IMR-90 (cell line): ENCODE measurements at regions not wholly inside any gene's neighbourhood (a gene's known extent, or its start where the extent isn't known, plus 50 kb on each side); places are given as distances from the start of the nearest gene placed in this dataset.

Experiments
- ATAC-seq: fragments of 200-7000 bp; cut with Tn5 transposase; 2 replicates; pipeline ENCODE4 v1.9.1; 2020; ENCODE audit warnings: low read depth, mild to moderate bottlenecking, moderate library complexity
- BruUV-seq: library from RNA; stranded (reverse); fragments of 400-500 nt; replicated peaks from 2 replicates; lab custom pipeline; 2021; lab: Mats Ljungman, UMichigan
- CTCF ChIA-PET: fragments of 300-600 bp; formaldehyde crosslinking; extraction: SDS; loops from one replicate; lab custom pipeline; 2021; ENCODE audit warnings: antibody characterized with exemption; lab: Yijun Ruan, JAX
- POLR2A ChIA-PET: fragments of 300-600 bp; sonication (Branson Sonifier 250); formaldehyde crosslinking; loops from one replicate; lab custom pipeline; 2022; ENCODE audit warnings: antibody characterized with exemption; ENCODE audit not compliant: unreplicated experiment; lab: Charles Lee
- DNase-seq: peaks from one replicate; pipeline ENCODE4 v3.0.0; 2013
- H2AFZ ChIP-seq: replicated peaks from 2 replicates; pipeline ENCODE3; 2013; ENCODE audit warnings: low read length, mild to moderate bottlenecking; ENCODE audit not compliant: poor library complexity
- H2AK5ac ChIP-seq: 2 replicates; pipeline ENCODE4 v1.6.1; 2013; ENCODE audit warnings: low read depth, low read length, inconsistent platforms
- H2AK9ac ChIP-seq: replicated peaks from 2 replicates; pipeline ENCODE3; 2013; ENCODE audit warnings: mild to moderate bottlenecking, low read depth, low read length, moderate library complexity; ENCODE audit not compliant: poor library complexity
- H2BK120ac ChIP-seq: 2 replicates; pipeline ENCODE4 v1.6.1; 2013; ENCODE audit warnings: low read depth, low read length, inconsistent platforms
- H2BK15ac ChIP-seq: 3 replicates; pipeline ENCODE4 v1.6.1; 2013; ENCODE audit warnings: low read depth, low read length, inconsistent platforms
- H2BK20ac ChIP-seq: 2 replicates; pipeline ENCODE4 v1.6.1; 2013; ENCODE audit warnings: low read depth, mild to moderate bottlenecking, inconsistent platforms, low read length, moderate library complexity
- H2BK5ac ChIP-seq: 2 replicates; pipeline ENCODE4 v1.6.1; 2013; ENCODE audit warnings: mild to moderate bottlenecking, low read depth, low read length, inconsistent platforms; ENCODE audit not compliant: poor library complexity, severe bottlenecking
- H3K14ac ChIP-seq: replicated peaks from 2 replicates; pipeline ENCODE4 v1.6.1; 2013; ENCODE audit warnings: low read depth, low read length, inconsistent platforms
- H3K18ac ChIP-seq: 2 replicates; pipeline ENCODE4 v1.6.1; 2013; ENCODE audit warnings: low read depth, low read length, control low read depth
- H3K23ac ChIP-seq: 2 replicates; pipeline ENCODE4 v1.6.1; 2013; ENCODE audit warnings: low read depth, low read length, inconsistent platforms
- H3K27ac ChIP-seq: 2 replicates; pipeline ENCODE4 v1.5.1; 2013; ENCODE audit warnings: mild to moderate bottlenecking, control low read depth, low read length; ENCODE audit not compliant: insufficient read depth
- H3K27me3 ChIP-seq: 2 replicates; pipeline ENCODE4 v1.6.1; 2013; ENCODE audit warnings: low read length; ENCODE audit not compliant: control insufficient read depth, insufficient read depth
- H3K36me3 ChIP-seq: 2 replicates; pipeline ENCODE4 v1.6.1; 2013; ENCODE audit warnings: low read length, mixed read lengths; ENCODE audit not compliant: control insufficient read depth, insufficient read depth
- H3K4ac ChIP-seq: 2 replicates; pipeline ENCODE4 v1.6.1; 2013; ENCODE audit warnings: low read depth, low read length, inconsistent platforms
- H3K4me1 ChIP-seq: 2 replicates; pipeline ENCODE4 v1.6.1; 2013; ENCODE audit warnings: low read length, mixed read lengths; ENCODE audit not compliant: control insufficient read depth, insufficient read depth
- H3K4me2 ChIP-seq: 2 replicates; pipeline ENCODE4 v1.6.1; 2013; ENCODE audit warnings: low read depth, mild to moderate bottlenecking, control low read depth, low read length, moderate library complexity
- H3K4me3 ChIP-seq: 2 replicates; pipeline ENCODE4 v1.5.1; 2013; ENCODE audit warnings: low read depth, mild to moderate bottlenecking, control low read depth, low read length, moderate library complexity; ENCODE audit not compliant: insufficient read depth
- H3K56ac ChIP-seq: 2 replicates; pipeline ENCODE4 v1.6.1; 2013; ENCODE audit warnings: low read length, inconsistent platforms; ENCODE audit not compliant: insufficient read depth; ENCODE audit errors: extremely low read depth
- H3K79me1 ChIP-seq, 2 experiments: 2 replicates each; pipeline ENCODE4 v1.6.1; 2013; ENCODE audit warnings: low read length in 2 of 2, inconsistent platforms in 1 of 2, low read depth in 1 of 2
- H3K9ac ChIP-seq: 2 replicates; pipeline ENCODE4 v1.6.1; 2013; ENCODE audit warnings: low read depth, low read length, control low read depth
- H3K9me1 ChIP-seq: 2 replicates; pipeline ENCODE4 v1.6.1; 2013; ENCODE audit warnings: low read length, inconsistent platforms; ENCODE audit not compliant: insufficient read depth
- H3K9me3 ChIP-seq: 2 replicates; pipeline ENCODE4 v1.6.1; 2013; ENCODE audit warnings: low read length; ENCODE audit not compliant: control insufficient read depth, insufficient read depth
- H4K20me1 ChIP-seq: 2 replicates; pipeline ENCODE4 v1.6.1; 2013; ENCODE audit warnings: low read length, inconsistent platforms; ENCODE audit not compliant: insufficient read depth
- H4K5ac ChIP-seq: 2 replicates; pipeline ENCODE4 v1.6.1; 2013; ENCODE audit warnings: mild to moderate bottlenecking, low read depth, low read length, control low read depth
- H4K8ac ChIP-seq, 2 experiments: 2 replicates each; pipeline ENCODE4 v1.6.1; 2013; ENCODE audit warnings: low read depth in 2 of 2, low read length in 2 of 2, control low read depth in 1 of 2, inconsistent platforms in 1 of 2
- H4K91ac ChIP-seq: 2 replicates; pipeline ENCODE4 v1.6.1; 2013; ENCODE audit warnings: low read depth, low read length, inconsistent platforms; ENCODE audit not compliant: insufficient read depth
- BHLHE40 ChIP-seq: fragments of 150-350 bp; IDR thresholded peaks from 2 replicates; pipeline ENCODE4 v1.6.1; 2016; ENCODE audit warnings: mild to moderate bottlenecking, low read depth, low read length
- CEBPB ChIP-seq: IDR thresholded peaks from 2 replicates; pipeline ENCODE4 v1.6.1; 2012; ENCODE audit warnings: low read depth, low read length, improper control_type of control experiment
- CTCF ChIP-seq: conservative IDR thresholded peaks from 2 replicates; pipeline ENCODE4 v1.5.1; 2012; ENCODE audit warnings: mild to moderate bottlenecking, low read depth, low read length, improper control_type of control experiment
- FOS ChIP-seq: fragments of 150-350 bp; IDR thresholded peaks from 2 replicates; pipeline ENCODE4 v1.6.1; 2016; ENCODE audit warnings: low read depth, low read length
- MAFK ChIP-seq: IDR thresholded peaks from 2 replicates; pipeline ENCODE4 v1.6.1; 2012; ENCODE audit warnings: low read depth, low read length, improper control_type of control experiment
- SMC3 ChIP-seq: fragments of 150-350 bp; IDR thresholded peaks from 2 replicates; pipeline ENCODE4 v1.6.1; 2016; ENCODE audit warnings: low read depth, mild to moderate bottlenecking, antibody characterized with exemption, low read length, moderate library complexity
- WGBS, 2 experiments: methylation state at CpG; one replicate each; pipeline versions ENCODE4 v1.1.5 to v1.1.7; 2013; ENCODE audit warnings: missing lambda C conversion rate in 2 of 2; ENCODE audit not compliant: insufficient read length in 1 of 2; ENCODE audit errors: extremely low coverage in 2 of 2; 5-methylcytosine and 5-hydroxymethylcytosine counted together
- dilution Hi-C: fragments of 300-500 bp; cut with HindIII; formaldehyde crosslinking; loops from one replicate; pipeline ENCODE4 v1.14.3; 2018; ENCODE audit warnings: low sequenced_read_pairs; ENCODE audit not compliant: unreplicated experiment
- in situ Hi-C: fragments of 300-500 bp; cut with MboI; formaldehyde crosslinking; loops from 3 replicates; pipeline ENCODE4 v1.14.3; 2019; ENCODE audit warnings: low sequenced_read_pairs, inconsistent platforms, mixed read lengths
- intact Hi-C: fragments of 100-400 bp; cut with micrococcal nuclease; formaldehyde crosslinking; loops from 2 replicates; pipeline ENCODE4 v1.10.0; 2022

- Histone ChIP-seq H3K27me3 (no peaks in the 10 kb centered on the region), H4K5ac (no peak overlapping the region), H3K9ac (no peak overlapping the region), H4K20me1 (no peaks in the 10 kb centered on the region), H3K9me3 (no peaks in the 10 kb centered on the region), H3K18ac (peak overlapping the region; percentile 38; the same call in 1 of the 2 replicates), H2BK15ac (peak overlapping the region; percentile 73), H3K4ac (no peak overlapping the region; the same call in 1 of the 2 replicates), H3K4me2 (no peak overlapping the region), H2AK9ac (no peak overlapping the region), H3K9me1 (no peaks in the 10 kb centered on the region), H3K4me1 (peaks cover 4% of the 10 kb centered on the region; the same call in 1 of the 2 replicates), H4K91ac (peak overlapping the region; percentile 51; the same call in 1 of the 2 replicates), H2AK5ac (peak overlapping the region; percentile 32; the same call in 1 of the 2 replicates), H3K4me3 (no peak overlapping the region), H3K56ac (no peak overlapping the region), H2BK120ac (peak overlapping the region; percentile 51; the same call in 1 of the 2 replicates), H3K27ac (no peak overlapping the region), H3K23ac (no peak overlapping the region), H2BK5ac (peak overlapping the region; percentile 55), H3K79me1 (no peaks in the 10 kb centered on the region), H2AFZ (no peak overlapping the region), H3K14ac (no peak overlapping the region), H3K36me3 (no peaks in the 10 kb centered on the region), H2BK20ac (peak overlapping the region; percentile 83), H4K8ac (peak overlapping the region in 1 of 2 experiments; percentile 27; a peak in 1 of 4 replicates)
- intact Hi-C loops = loop anchor here (10.0 kb wide), 1 partner anchor 214 kb away; the partner anchor contains the start of gene STXBP5
- peak; percentile 82 for DNase-seq
- dilution Hi-C loops = no loop called here
- BruUV-seq = no TSS peak
- no CpG with 5 or more reads among the region's 11 CpGs for WGBS, 2 experiments
- in situ Hi-C loops = no loop called here
- peak; percentile 70 for ATAC-seq
- CTCF ChIA-PET = interaction anchor here (0.7 to 1.1 kb wide), 2 partner anchors 12 to 134 kb away, joined by 3 read pairs; no protein-coding TSS in a partner anchor
- peak; percentile 48 for TF ChIP-seq MAFK
- TF ChIP-seq FOS = peak; percentile 37
- no peak for TF ChIP-seq BHLHE40
- TF ChIP-seq CTCF = no peak
- 0 out of 2 replicates have a peak, but pooled peaks have one; percentile 2 for TF ChIP-seq CEBPB
- no peak for TF ChIP-seq SMC3
- POLR2A ChIA-PET = interaction anchor here (0.6 kb wide), 2 partner anchors 129 to 226 kb away, joined by 3 to 10 read pairs; no protein-coding TSS in a partner anchor
These were observed 213.1 kb upstream of the STXBP5 start for GRCh38 chr6:146990821-146991798.
